GM18873 (cell line): ENCODE measurements at regions not wholly inside any gene's neighbourhood (a gene's known extent, or its start where the extent isn't known, plus 50 kb on each side); places are given as distances from the start of the nearest gene placed in this dataset.
"Not testable (repeated sequence)": the region's sequence is repeated elsewhere in the genome, so short reads cannot be mapped to it uniquely, and the experiment has no call there.

Experiments used
- ATAC-seq: cut with Tn5 transposase; IDR thresholded peaks from one replicate; pipeline ENCODE4 v1.9.1; 2021; ENCODE audit warnings: mild to moderate bottlenecking, moderate library complexity, moderate number of reproducible peaks; ENCODE audit not compliant: unreplicated experiment, low FRiP score

GRCh38 chr10:117838500-117839498 lies 207.9 kb downstream of the RAB11FIP2 start:
- ATAC-seq: not testable (repeated sequence)

- ATAC-seq: not testable (repeated sequence)
Measured at GRCh38 chr10:117856426-117856825, 190.3 kb downstream of the RAB11FIP2 start.

- no peak for ATAC-seq
Measured at GRCh38 chr10:117860135-117860534, 186.6 kb downstream of the RAB11FIP2 start.

GRCh38 chr10:117860823-117861222 lies 185.9 kb downstream of the RAB11FIP2 start:
- no peak for ATAC-seq

GRCh38 chr10:117861329-117861728 lies 185.4 kb downstream of the RAB11FIP2 start:
- no peak for ATAC-seq

GRCh38 chr10:117863771-117864170 lies 183.0 kb downstream of the RAB11FIP2 start:
- no peak for ATAC-seq

- ATAC-seq: no peak
Measured at GRCh38 chr10:117865945-117866344, 180.8 kb downstream of the RAB11FIP2 start.

GRCh38 chr10:117868151-117868550 lies 178.6 kb downstream of the RAB11FIP2 start:
- no peak for ATAC-seq

- ATAC-seq: no peak
Measured at GRCh38 chr10:117875793-117876192, 170.9 kb downstream of the RAB11FIP2 start.

GRCh38 chr10:117876210-117876609 lies 170.5 kb downstream of the RAB11FIP2 start:
- ATAC-seq: no peak

- no peak for ATAC-seq
Measured at GRCh38 chr10:117878626-117879025, 168.1 kb downstream of the RAB11FIP2 start.

GRCh38 chr10:117884093-117884492 lies 162.6 kb downstream of the RAB11FIP2 start:
- no peak for ATAC-seq

- ATAC-seq: no peak
Measured at GRCh38 chr10:117884592-117884991, 162.1 kb downstream of the RAB11FIP2 start.

GRCh38 chr10:117885206-117885829 lies 161.4 kb downstream of the RAB11FIP2 start:
- ATAC-seq: no peak

GRCh38 chr10:117886766-117887165 lies 160.0 kb downstream of the RAB11FIP2 start:
- ATAC-seq: no peak

- ATAC-seq: no peak
Measured at GRCh38 chr10:117889664-117890063, 157.1 kb downstream of the RAB11FIP2 start.

- no peak for ATAC-seq
Measured at GRCh38 chr10:117892681-117893220, 154.0 kb downstream of the RAB11FIP2 start.

GRCh38 chr10:117894339-117894738 lies 152.4 kb downstream of the RAB11FIP2 start:
- no peak for ATAC-seq

- ATAC-seq: no peak
Measured at GRCh38 chr10:117896517-117896916, 150.2 kb downstream of the RAB11FIP2 start.

GRCh38 chr10:117899181-117899683 lies 147.5 kb downstream of the RAB11FIP2 start:
- ATAC-seq: no peak

- ATAC-seq: no peak
Measured at GRCh38 chr10:117900280-117900679, 146.5 kb downstream of the RAB11FIP2 start.
